ENCODE measurements at regions not wholly inside any gene's neighbourhood (a gene's known extent, or its start where the extent isn't known, plus 50 kb on each side); places are given as distances from the start of the nearest gene placed in this dataset.
"Not testable (repeated sequence)": the region's sequence is repeated elsewhere in the genome, so short reads cannot be mapped to it uniquely, and the experiment has no call there.

GRCh38 chr12:75751769-75752471 is 240.5 kb upstream of the KRR1 start:
- no peak for DNase-seq
- no peak overlapping the region for H3K27ac Mint-ChIP-seq
- peaks cover 1 to 13% (median 9%) of the 10 kb centered on the region in 4 donors for H3K4me1 Mint-ChIP-seq
- H3K9me3 Mint-ChIP-seq, result peaks cover 0 to 5% (median 0%) of the 10 kb centered on the region in 8 donors
- H3K4me3 Mint-ChIP-seq, result no peak overlapping the region
- no peak overlapping the region for H3K27ac ChIP-seq (ENCODE audit: low read depth, low read length)
- CTCF ChIA-PET (ENCODE audit: partially characterized antibody), result interaction anchor here (0.5 kb wide), 1 partner anchor 192 kb away, joined by 3 read pairs; no protein-coding TSS in a partner anchor
- H3K4me3 ChIP-seq (ENCODE audit: low read length in 2 of 2), result no peak overlapping the region
- POLR2A ChIA-PET (ENCODE audit: partially characterized antibody), result no interaction called here
- no peaks in the 10 kb centered on the region for H3K9me3 ChIP-seq (ENCODE audit: control insufficient read depth in 1 of 2, low read length in 2 of 2)
- peaks cover 0 to 1% of the 10 kb centered on the region in 2 donors for H3K27me3 Mint-ChIP-seq
- H3K27me3 ChIP-seq (ENCODE audit: insufficient read depth, low read length), result no peaks in the 10 kb centered on the region
- H3K4me1 ChIP-seq (ENCODE audit: insufficient read depth, low read length), result no peaks in the 10 kb centered on the region
- intact Hi-C loops (cut with micrococcal nuclease), result no loop called here
- no peaks in the 10 kb centered on the region for H3K36me3 ChIP-seq (ENCODE audit: insufficient read depth, low read length)
- H3K36me3 Mint-ChIP-seq, result no peaks in the 10 kb centered on the region

GRCh38 chr12:75750716-75751306 is 239.4 kb upstream of the KRR1 start:
- no peaks in the 10 kb centered on the region for H3K36me3 ChIP-seq (ENCODE audit: insufficient read depth, low read length)
- Mint-ChIP-seq H3K4me3 (no peak overlapping the region), H3K27ac (no peak overlapping the region), H3K36me3 (no peaks in the 10 kb centered on the region), H3K4me1 (peaks cover 1 to 13% (median 9%) of the 10 kb centered on the region in 4 donors), H3K27me3 (no peaks in the 10 kb centered on the region), H3K9me3 (peaks cover 0 to 5% (median 0%) of the 10 kb centered on the region in 8 donors)
- intact Hi-C loops (cut with micrococcal nuclease), result no loop called here
- H3K27me3 ChIP-seq (ENCODE audit: insufficient read depth, low read length), result no peaks in the 10 kb centered on the region
- ChIA-PET POLR2A (ENCODE audit: partially characterized antibody) (no interaction called here), CTCF (ENCODE audit: partially characterized antibody) (no interaction called here)
- no peak overlapping the region for H3K4me3 ChIP-seq (ENCODE audit: low read length in 2 of 2)
- no peak overlapping the region for H3K27ac ChIP-seq (ENCODE audit: low read depth, low read length)
- no peak for DNase-seq
- H3K9me3 ChIP-seq (ENCODE audit: control insufficient read depth in 1 of 2, low read length in 2 of 2), result no peaks in the 10 kb centered on the region
- H3K4me1 ChIP-seq (ENCODE audit: insufficient read depth, low read length), result no peaks in the 10 kb centered on the region

GRCh38 chr12:75748990-75749389 is 237.6 kb upstream of the KRR1 start:
- H3K36me3 Mint-ChIP-seq; intact Hi-C loops (cut with micrococcal nuclease); CTCF ChIA-PET (ENCODE audit: partially characterized antibody): not testable (repeated sequence)

GRCh38 chr12:75748136-75748535 is 236.7 kb upstream of the KRR1 start:
- Histone ChIP-seq H3K9me3 (ENCODE audit: control insufficient read depth in 1 of 2, low read length in 2 of 2) (no peaks in the 10 kb centered on the region), H3K4me1 (ENCODE audit: insufficient read depth, low read length) (no peaks in the 10 kb centered on the region), H3K4me3 (ENCODE audit: low read length in 2 of 2) (no peak overlapping the region), H3K27me3 (ENCODE audit: insufficient read depth, low read length) (no peaks in the 10 kb centered on the region), H3K27ac (ENCODE audit: low read depth, low read length) (no peak overlapping the region), H3K36me3 (ENCODE audit: insufficient read depth, low read length) (no peaks in the 10 kb centered on the region)
- CTCF ChIA-PET (ENCODE audit: partially characterized antibody), result no interaction called here
- intact Hi-C loops (cut with micrococcal nuclease), result no loop called here
- H3K27me3 Mint-ChIP-seq, result peaks cover 3 to 4% of the 10 kb centered on the region in 2 donors
- H3K4me1 Mint-ChIP-seq, result no peaks in the 10 kb centered on the region
- H3K27ac Mint-ChIP-seq, result peak overlapping the region in 1 of 7 donors; percentile 2
- POLR2A ChIA-PET (ENCODE audit: partially characterized antibody), result no interaction called here
- H3K4me3 Mint-ChIP-seq, result no peak overlapping the region
- H3K9me3 Mint-ChIP-seq, result peaks cover 0 to 5% (median 0%) of the 10 kb centered on the region in 8 donors
- no peaks in the 10 kb centered on the region for H3K36me3 Mint-ChIP-seq
- DNase-seq, result no peak

More at GRCh38 chr12:75748990-75749389, 237.6 kb upstream of the KRR1 start:
- DNase-seq; H3K27me3 ChIP-seq (ENCODE audit: insufficient read depth, low read length); H3K4me1 ChIP-seq (ENCODE audit: insufficient read depth, low read length); H3K36me3 ChIP-seq (ENCODE audit: insufficient read depth, low read length); H3K4me3 ChIP-seq (ENCODE audit: low read length in 2 of 2); POLR2A ChIA-PET (ENCODE audit: partially characterized antibody); H3K4me1 Mint-ChIP-seq; H3K9me3 Mint-ChIP-seq; H3K27ac Mint-ChIP-seq; H3K4me3 Mint-ChIP-seq; H3K9me3 ChIP-seq (ENCODE audit: control insufficient read depth in 1 of 2, low read length in 2 of 2); H3K27me3 Mint-ChIP-seq; H3K27ac ChIP-seq (ENCODE audit: low read depth, low read length): not testable (repeated sequence)

GRCh38 chr12:75747572-75748021 is 236.2 kb upstream of the KRR1 start:
- DNase-seq, result no peak
- peaks cover 0 to 5% (median 0%) of the 10 kb centered on the region in 8 donors for H3K9me3 Mint-ChIP-seq
- Histone ChIP-seq H3K9me3 (ENCODE audit: control insufficient read depth in 1 of 2, low read length in 2 of 2) (no peaks in the 10 kb centered on the region), H3K4me3 (ENCODE audit: low read length in 2 of 2) (no peak overlapping the region), H3K4me1 (ENCODE audit: insufficient read depth, low read length) (no peaks in the 10 kb centered on the region), H3K36me3 (ENCODE audit: insufficient read depth, low read length) (no peaks in the 10 kb centered on the region), H3K27ac (ENCODE audit: low read depth, low read length) (no peak overlapping the region), H3K27me3 (ENCODE audit: insufficient read depth, low read length) (no peaks in the 10 kb centered on the region)
- no peaks in the 10 kb centered on the region for H3K36me3 Mint-ChIP-seq
- H3K27me3 Mint-ChIP-seq, result peaks cover 3 to 4% of the 10 kb centered on the region in 2 donors
- H3K4me1 Mint-ChIP-seq, result no peaks in the 10 kb centered on the region
- H3K27ac Mint-ChIP-seq, result no peak overlapping the region
- intact Hi-C loops (cut with micrococcal nuclease), result no loop called here
- no peak overlapping the region for H3K4me3 Mint-ChIP-seq
- CTCF ChIA-PET (ENCODE audit: partially characterized antibody), result no interaction called here
- POLR2A ChIA-PET (ENCODE audit: partially characterized antibody), result no interaction called here

GRCh38 chr12:75746621-75747020 is 235.2 kb upstream of the KRR1 start:
- Histone ChIP-seq H3K9me3 (ENCODE audit: control insufficient read depth in 1 of 2, low read length in 2 of 2) (no peaks in the 10 kb centered on the region), H3K4me3 (ENCODE audit: low read length in 2 of 2) (no peak overlapping the region), H3K36me3 (ENCODE audit: insufficient read depth, low read length) (no peaks in the 10 kb centered on the region), H3K27ac (ENCODE audit: low read depth, low read length) (no peak overlapping the region), H3K4me1 (ENCODE audit: insufficient read depth, low read length) (no peaks in the 10 kb centered on the region), H3K27me3 (ENCODE audit: insufficient read depth, low read length) (no peaks in the 10 kb centered on the region)
- CTCF ChIA-PET (ENCODE audit: partially characterized antibody), result no interaction called here
- H3K27me3 Mint-ChIP-seq, result peaks cover 3 to 4% of the 10 kb centered on the region in 2 donors
- H3K27ac Mint-ChIP-seq, result no peak overlapping the region
- no peaks in the 10 kb centered on the region for H3K4me1 Mint-ChIP-seq
- no peak for DNase-seq
- no peak overlapping the region for H3K4me3 Mint-ChIP-seq
- POLR2A ChIA-PET (ENCODE audit: partially characterized antibody), result no interaction called here
- H3K9me3 Mint-ChIP-seq, result peaks cover 0 to 5% (median 0%) of the 10 kb centered on the region in 8 donors
- intact Hi-C loops (cut with micrococcal nuclease), result no loop called here
- no peaks in the 10 kb centered on the region for H3K36me3 Mint-ChIP-seq

- no peaks in the 10 kb centered on the region for H3K9me3 ChIP-seq (ENCODE audit: control insufficient read depth in 1 of 2, low read length in 2 of 2)
- intact Hi-C loops (cut with micrococcal nuclease), result no loop called here
- Mint-ChIP-seq H3K36me3 (no peaks in the 10 kb centered on the region), H3K4me1 (peaks cover 0 to 2% (median under 1%) of the 10 kb centered on the region in 4 donors), H3K27ac (no peak overlapping the region), H3K9me3 (peaks cover 0 to 5% (median 0%) of the 10 kb centered on the region in 8 donors), H3K4me3 (no peak overlapping the region), H3K27me3 (peaks cover 3 to 4% of the 10 kb centered on the region in 2 donors)
- no peaks in the 10 kb centered on the region for H3K4me1 ChIP-seq (ENCODE audit: insufficient read depth, low read length)
- no peak overlapping the region for H3K4me3 ChIP-seq (ENCODE audit: low read length in 2 of 2)
- no peak for DNase-seq
- ChIA-PET POLR2A (ENCODE audit: partially characterized antibody) (no interaction called here), CTCF (ENCODE audit: partially characterized antibody) (no interaction called here)
- no peaks in the 10 kb centered on the region for H3K36me3 ChIP-seq (ENCODE audit: insufficient read depth, low read length)
- no peaks in the 10 kb centered on the region for H3K27me3 ChIP-seq (ENCODE audit: insufficient read depth, low read length)
- H3K27ac ChIP-seq (ENCODE audit: low read depth, low read length), result no peak overlapping the region
These were observed 233.3 kb upstream of the KRR1 start for GRCh38 chr12:75744607-75745256.
